Neutrophil (primary cell): ENCODE measurements at regions not wholly inside any gene's neighbourhood (a gene's known extent, or its start where the extent isn't known, plus 50 kb on each side); places are given as distances from the start of the nearest gene placed in this dataset.

Experiments
- H3K27ac ChIP-seq: fragments of 200-600 bp; sonication (generic); 2 replicates; pipeline ENCODE4 v1.5.1; 2016; ENCODE audit warnings: mild to moderate bottlenecking, moderate library complexity
- H3K27me3 ChIP-seq: fragments of 200-600 bp; sonication (generic); 2 replicates; pipeline ENCODE4 v1.6.0; 2016; ENCODE audit warnings: mild to moderate bottlenecking
- H3K36me3 ChIP-seq: fragments of 200-600 bp; sonication (generic); 2 replicates; pipeline ENCODE4 v1.5.1; 2017
- H3K4me1 ChIP-seq, 2 experiments: fragments of 200-600 bp in 1 of 2; sonication (generic) in 1 of 2; 1 replicate in 1 of 2; 2 replicates in 1 of 2; pipeline versions ENCODE4 v1.5.1 to v1.6.1; 2013 to 2016; ENCODE audit warnings: low read depth in 1 of 2, low read length in 1 of 2, mild to moderate bottlenecking in 1 of 2, moderate library complexity in 1 of 2; ENCODE audit not compliant: control insufficient read depth in 1 of 2, insufficient read depth in 1 of 2
- H3K4me3 ChIP-seq, 2 experiments: fragments of 200-600 bp in 1 of 2; sonication (generic) in 1 of 2; 1 replicate in 1 of 2; 2 replicates in 1 of 2; pipeline ENCODE4 v1.5.1; 2013 to 2016; ENCODE audit warnings: low read depth in 1 of 2, low read length in 1 of 2, mild to moderate bottlenecking in 1 of 2, moderate library complexity in 1 of 2
- H3K9me3 ChIP-seq: fragments of 200-600 bp; sonication (generic); 2 replicates; pipeline ENCODE4 v1.5.1; 2016
- TF ChIP-seq, protein P1 (sequence below): fragments of 200-600 bp; sonication (generic); IDR thresholded peaks from 2 replicates; pipeline ENCODE4 v1.5.1; 2016; ENCODE audit warnings: antibody characterized with exemption

DNA sequence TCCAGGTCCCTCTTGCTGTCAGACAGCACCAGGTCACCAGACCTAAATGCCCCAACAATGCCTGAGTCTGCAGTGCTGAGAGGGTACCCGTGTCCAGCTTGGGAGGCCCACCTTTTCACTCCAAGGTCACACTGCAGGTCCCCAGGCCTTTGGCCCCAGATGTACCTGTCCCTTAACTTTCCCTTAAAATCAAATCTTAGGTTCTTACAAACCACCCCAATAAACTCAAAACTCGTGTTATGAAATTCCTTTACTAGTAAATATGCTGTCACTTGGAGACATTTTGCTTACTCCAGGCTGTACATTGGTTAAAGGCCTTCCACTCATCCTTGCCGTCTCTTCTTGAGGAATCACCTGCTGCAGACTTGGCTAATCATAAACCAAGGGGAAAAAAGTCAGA, 165.7 kb upstream of the RREB1 start:
- H3K27ac ChIP-seq, result peak overlapping the region; percentile 75
- H3K36me3 ChIP-seq, result no peaks in the 10 kb centered on the region
- H3K4me1 ChIP-seq, result peaks cover 15 to 16% of the 10 kb centered on the region in 2 experiments
- H3K4me3 ChIP-seq, result no peak overlapping the region
- TF ChIP-seq, protein P1, sequence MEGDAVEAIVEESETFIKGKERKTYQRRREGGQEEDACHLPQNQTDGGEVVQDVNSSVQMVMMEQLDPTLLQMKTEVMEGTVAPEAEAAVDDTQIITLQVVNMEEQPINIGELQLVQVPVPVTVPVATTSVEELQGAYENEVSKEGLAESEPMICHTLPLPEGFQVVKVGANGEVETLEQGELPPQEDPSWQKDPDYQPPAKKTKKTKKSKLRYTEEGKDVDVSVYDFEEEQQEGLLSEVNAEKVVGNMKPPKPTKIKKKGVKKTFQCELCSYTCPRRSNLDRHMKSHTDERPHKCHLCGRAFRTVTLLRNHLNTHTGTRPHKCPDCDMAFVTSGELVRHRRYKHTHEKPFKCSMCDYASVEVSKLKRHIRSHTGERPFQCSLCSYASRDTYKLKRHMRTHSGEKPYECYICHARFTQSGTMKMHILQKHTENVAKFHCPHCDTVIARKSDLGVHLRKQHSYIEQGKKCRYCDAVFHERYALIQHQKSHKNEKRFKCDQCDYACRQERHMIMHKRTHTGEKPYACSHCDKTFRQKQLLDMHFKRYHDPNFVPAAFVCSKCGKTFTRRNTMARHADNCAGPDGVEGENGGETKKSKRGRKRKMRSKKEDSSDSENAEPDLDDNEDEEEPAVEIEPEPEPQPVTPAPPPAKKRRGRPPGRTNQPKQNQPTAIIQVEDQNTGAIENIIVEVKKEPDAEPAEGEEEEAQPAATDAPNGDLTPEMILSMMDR, result no peak
- no peaks in the 10 kb centered on the region for H3K27me3 ChIP-seq
- H3K9me3 ChIP-seq, result no peaks in the 10 kb centered on the region

DNA sequence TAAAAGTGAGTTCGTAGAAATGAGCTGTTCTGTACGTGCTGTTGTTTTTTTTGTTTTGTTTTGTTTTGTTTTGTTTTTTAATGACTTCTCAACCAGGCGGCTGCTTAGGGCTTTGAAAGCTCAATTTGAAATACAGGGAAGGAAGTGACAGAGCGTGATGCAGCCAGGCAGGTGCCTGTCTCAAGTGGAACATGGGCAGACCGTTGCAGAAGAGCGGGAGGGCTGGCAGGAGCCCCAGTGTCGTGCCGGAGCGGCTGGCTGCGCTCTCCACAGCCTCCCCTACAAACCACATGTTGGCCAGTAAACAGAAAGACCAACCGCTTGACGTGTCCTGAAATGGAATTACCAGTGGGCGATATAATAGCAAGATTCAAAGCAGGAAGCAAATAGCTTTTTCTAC, 164.9 kb upstream of the RREB1 start:
- Histone ChIP-seq H3K4me1 (peaks cover 15 to 16% of the 10 kb centered on the region in 2 experiments), H3K36me3 (no peaks in the 10 kb centered on the region), H3K27ac (peak overlapping the region; percentile 75), H3K9me3 (no peaks in the 10 kb centered on the region), H3K27me3 (no peaks in the 10 kb centered on the region), H3K4me3 (peak overlapping the region; percentile 35 to 43)
- TF ChIP-seq, protein P1, result no peak

DNA sequence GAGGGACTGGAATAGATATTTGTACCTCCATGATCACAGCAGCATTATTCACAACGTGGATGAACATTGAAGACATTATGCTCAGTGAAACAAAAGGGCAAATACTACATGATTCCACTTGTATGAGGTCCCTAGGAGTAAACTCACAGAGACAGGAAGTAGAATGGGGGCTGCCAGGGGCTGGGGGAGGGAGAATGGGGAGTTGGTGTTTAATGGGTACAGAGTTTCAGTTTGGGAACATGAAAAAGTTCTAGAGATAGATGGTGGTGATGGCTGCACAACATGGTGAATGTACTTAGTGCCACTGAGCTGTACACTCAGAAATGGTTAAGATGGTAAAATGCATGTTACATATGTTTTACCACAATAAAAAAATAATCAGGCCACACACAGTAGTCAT, 164.3 kb upstream of the RREB1 start:
- Histone ChIP-seq H3K4me1 (peaks cover 15 to 16% of the 10 kb centered on the region in 2 experiments), H3K4me3 (peak overlapping the region in 1 of 2 experiments; percentile 35), H3K27me3 (no peaks in the 10 kb centered on the region), H3K9me3 (no peaks in the 10 kb centered on the region), H3K27ac (peak overlapping the region; percentile 75), H3K36me3 (no peaks in the 10 kb centered on the region)
- TF ChIP-seq, protein P1, result no peak

DNA sequence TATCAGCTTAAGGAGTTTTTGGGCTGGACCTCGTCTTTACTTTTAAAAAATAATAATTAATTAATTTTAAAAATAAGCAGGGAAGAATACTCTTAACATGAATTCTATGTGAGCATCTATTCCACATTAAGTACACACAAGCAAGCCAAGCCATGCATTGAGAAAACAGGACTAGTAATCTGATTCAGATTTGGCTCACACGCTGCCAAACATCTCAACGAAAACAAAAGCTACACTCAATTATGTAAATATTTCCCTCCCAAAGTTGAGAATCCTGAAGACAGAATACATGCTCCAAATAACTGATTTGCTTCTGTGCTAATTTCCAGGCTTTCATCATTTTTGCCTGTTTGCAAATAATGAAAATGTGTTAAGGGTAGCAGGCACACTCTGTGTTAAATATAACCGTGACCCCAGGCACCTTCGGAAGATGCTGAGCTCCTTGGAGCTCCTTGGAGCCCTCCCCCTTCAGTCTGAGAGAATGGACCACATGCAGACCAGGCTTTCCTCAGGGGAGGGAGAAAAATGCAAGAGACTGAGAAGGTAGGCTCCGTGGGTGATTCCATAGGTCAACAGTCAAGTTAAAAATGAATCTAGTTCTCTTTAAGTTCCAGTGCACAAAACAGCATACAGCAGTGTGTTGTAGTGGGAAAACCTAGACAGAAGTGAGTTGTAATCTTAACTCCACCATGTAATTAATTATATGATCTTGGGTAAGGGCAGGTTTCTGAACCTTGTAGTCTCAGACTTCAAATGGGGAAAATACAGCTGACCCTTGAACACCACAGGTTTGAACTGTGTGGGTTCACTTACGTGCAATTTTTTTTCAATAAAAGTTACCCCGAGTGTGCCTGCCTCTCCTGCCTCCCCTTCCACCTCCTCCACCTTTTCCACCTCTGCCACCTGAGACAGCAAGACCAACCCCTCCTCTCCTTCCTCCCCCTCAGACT, 161.3 kb upstream of the RREB1 start:
- TF ChIP-seq, protein P1, result no peak
- no peaks in the 10 kb centered on the region for H3K27me3 ChIP-seq
- H3K27ac ChIP-seq, result no peak overlapping the region
- H3K4me3 ChIP-seq, result no peak overlapping the region
- H3K9me3 ChIP-seq, result no peaks in the 10 kb centered on the region
- H3K36me3 ChIP-seq, result no peaks in the 10 kb centered on the region
- peaks cover 15 to 16% of the 10 kb centered on the region in 2 experiments for H3K4me1 ChIP-seq

DNA sequence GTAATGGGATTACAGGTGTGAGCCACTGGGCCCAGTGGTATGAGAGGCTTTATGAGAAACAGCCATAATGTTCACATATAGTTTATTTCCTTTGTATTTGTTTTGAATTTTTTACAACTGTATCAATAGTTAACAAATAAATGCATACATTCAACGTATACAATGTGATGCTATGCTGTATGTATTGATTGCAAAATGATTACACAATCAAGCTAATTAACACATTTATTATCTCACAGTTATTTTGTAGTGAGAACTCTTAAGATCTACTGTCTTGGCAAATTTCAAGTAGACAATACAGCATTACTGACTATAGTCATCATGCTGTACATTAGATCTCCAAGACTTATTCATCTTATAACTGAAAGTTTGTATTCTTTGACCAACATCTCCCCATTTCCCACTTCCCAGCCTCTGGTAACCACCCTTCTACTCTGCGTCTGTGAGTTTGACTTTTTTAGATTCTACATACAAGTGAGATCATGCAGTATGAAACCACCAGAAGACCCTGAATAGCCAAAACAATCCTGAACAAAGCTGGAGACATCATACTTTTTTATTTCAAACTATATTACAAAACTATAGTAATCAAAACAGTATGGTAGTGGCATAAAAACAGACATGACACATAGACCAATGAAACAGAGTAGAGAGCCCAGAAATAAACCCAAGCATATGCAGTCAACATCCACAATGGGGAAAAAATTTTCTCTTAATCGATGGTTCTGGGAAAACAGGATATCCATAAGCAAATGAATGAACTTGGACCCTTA, 157.2 kb upstream of the RREB1 start:
- no peaks in the 10 kb centered on the region for H3K36me3 ChIP-seq
- TF ChIP-seq, protein P1, result no peak
- no peaks in the 10 kb centered on the region for H3K4me1 ChIP-seq
- no peak overlapping the region for H3K27ac ChIP-seq
- H3K4me3 ChIP-seq, result no peak overlapping the region
- H3K27me3 ChIP-seq, result no peaks in the 10 kb centered on the region
- no peaks in the 10 kb centered on the region for H3K9me3 ChIP-seq
